ENCODE measurements at regions not wholly inside any gene's neighbourhood (a gene's known extent, or its start where the extent isn't known, plus 50 kb on each side); places are given as distances from the start of the nearest gene placed in this dataset.

DNA sequence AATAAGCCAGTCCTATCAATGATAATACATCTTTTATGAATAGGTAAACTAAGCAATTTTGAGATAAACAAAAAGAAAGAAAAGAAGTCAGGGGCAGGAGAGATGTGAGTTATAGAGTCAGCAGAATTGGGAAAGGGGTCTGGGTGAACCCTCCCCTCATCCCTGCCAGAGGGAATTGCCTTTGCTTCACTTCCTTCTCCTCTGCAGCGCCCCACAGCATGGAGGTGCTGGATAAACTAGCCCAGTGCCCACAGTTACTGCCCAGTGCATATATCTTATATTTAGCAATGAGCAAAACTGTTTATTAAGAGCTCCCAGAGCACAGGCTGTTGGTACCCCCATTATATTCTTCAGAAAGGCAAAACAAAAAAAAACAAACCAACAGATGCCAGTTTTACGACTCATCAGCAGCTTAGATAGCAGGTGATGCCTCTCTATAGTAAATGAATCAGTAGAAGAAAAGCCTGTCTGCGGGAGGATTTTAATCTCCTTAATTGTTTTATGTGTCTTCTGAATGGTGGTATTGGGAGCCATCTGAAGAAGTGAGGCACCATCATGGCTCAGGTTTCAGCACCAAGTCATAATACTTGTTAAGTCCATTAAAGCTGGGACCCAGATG lies 419.2 kb downstream of the EPM2A start (continued):
- TF ChIP-seq CHD7 (IDR thresholded peaks at IDR 0.05; ENCODE audit: insufficient replicate concordance, low read length) (no peak), TAF1 (IDR thresholded peaks at IDR 0.05; ENCODE audit: low read depth, low read length) (no peak), POLR2A (IDR thresholded peaks at IDR 0.05; ENCODE audit: control extremely low read depth in 1 of 2, low read depth in 2 of 2, low read length in 2 of 2) (no peak), RBBP5 (IDR thresholded peaks at IDR 0.05; ENCODE audit: borderline replicate concordance, low read depth, low read length) (no peak), GABPA (IDR thresholded peaks at IDR 0.05; ENCODE audit: borderline replicate concordance, insufficient read depth, low read length) (no peak), POU5F1 (IDR thresholded peaks at IDR 0.05; ENCODE audit: low read depth, low read length) (no peak), CHD1 (IDR thresholded peaks at IDR 0.05; ENCODE audit: low read depth, low read length) (no peak), JUND (IDR thresholded peaks at IDR 0.05; ENCODE audit: low read length) (no peak)
- TF ChIP-seq, protein P1, sequence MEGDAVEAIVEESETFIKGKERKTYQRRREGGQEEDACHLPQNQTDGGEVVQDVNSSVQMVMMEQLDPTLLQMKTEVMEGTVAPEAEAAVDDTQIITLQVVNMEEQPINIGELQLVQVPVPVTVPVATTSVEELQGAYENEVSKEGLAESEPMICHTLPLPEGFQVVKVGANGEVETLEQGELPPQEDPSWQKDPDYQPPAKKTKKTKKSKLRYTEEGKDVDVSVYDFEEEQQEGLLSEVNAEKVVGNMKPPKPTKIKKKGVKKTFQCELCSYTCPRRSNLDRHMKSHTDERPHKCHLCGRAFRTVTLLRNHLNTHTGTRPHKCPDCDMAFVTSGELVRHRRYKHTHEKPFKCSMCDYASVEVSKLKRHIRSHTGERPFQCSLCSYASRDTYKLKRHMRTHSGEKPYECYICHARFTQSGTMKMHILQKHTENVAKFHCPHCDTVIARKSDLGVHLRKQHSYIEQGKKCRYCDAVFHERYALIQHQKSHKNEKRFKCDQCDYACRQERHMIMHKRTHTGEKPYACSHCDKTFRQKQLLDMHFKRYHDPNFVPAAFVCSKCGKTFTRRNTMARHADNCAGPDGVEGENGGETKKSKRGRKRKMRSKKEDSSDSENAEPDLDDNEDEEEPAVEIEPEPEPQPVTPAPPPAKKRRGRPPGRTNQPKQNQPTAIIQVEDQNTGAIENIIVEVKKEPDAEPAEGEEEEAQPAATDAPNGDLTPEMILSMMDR (IDR thresholded peaks at IDR 0.05; ENCODE audit: control extremely low read depth in 1 of 3, insufficient read depth in 1 of 3, low read depth in 1 of 3, low read length in 3 of 3), result no peak

Data from H1 (cell line).